K562 (cell line): ENCODE measurements at regions not wholly inside any gene's neighbourhood (a gene's known extent, or its start where the extent isn't known, plus 50 kb on each side); places are given as distances from the start of the nearest gene placed in this dataset.

ENCODE experiments used
- ATAC-seq: fragments of 200-7000 bp; cut with Tn5 transposase; 3 replicates; pipeline ENCODE4 v1.9.1; 2020; ENCODE audit warnings: moderate library complexity
- BruUV-seq: library from RNA; stranded (reverse); fragments of 400-500 nt; replicated peaks from 2 replicates; lab custom pipeline; 2021; lab: Mats Ljungman, UMichigan
- CTCF ChIA-PET: fragments of 300-600 bp; formaldehyde crosslinking; extraction: SDS; loops from one replicate; lab custom pipeline; 2021; ENCODE audit warnings: low intra/inter-chr PET ratio; lab: Yijun Ruan, JAX
- POLR2A ChIA-PET: fragments of 300-600, 350-650 bp; sonication (Branson Sonifier 250); formaldehyde crosslinking; extraction: SDS; loops from one replicate; lab custom pipeline; 2021; ENCODE audit warnings: antibody characterized with exemption, inconsistent platforms; lab: Yijun Ruan, JAX
- DNase-seq, 4 experiments: peaks; one replicate each; pipeline versions ENCODE4 v3.0.0 to v3.0.0-alpha.2; 2011 to 2018; ENCODE audit warnings: low spot score in 3 of 4, mixed read lengths in 3 of 4; ENCODE audit errors: extremely low read depth in 1 of 4
- FAIRE-seq: peaks from 2 replicates; lab custom pipeline; 2011; peaks lifted over from hg19 to GRCh38; lab: Jason Lieb, UNC
- H2AFZ ChIP-seq: 2 replicates; pipeline ENCODE4 v1.6.0; 2011; ENCODE audit warnings: low read depth, low read length, control low read depth, inconsistent platforms
- H3K27ac ChIP-seq: fragments of 200-600 bp; 3 replicates; pipeline ENCODE4 v1.8.0; 2011; ENCODE audit warnings: low read depth, mild to moderate bottlenecking, control low read depth, inconsistent platforms, low read length, moderate library complexity, mixed read lengths; ENCODE audit errors: extremely low read depth
- H3K27me3 ChIP-seq, 2 experiments: fragments of 300-600 bp in 1 of 2; 2 replicates in 1 of 2; 3 replicates in 1 of 2; pipeline versions ENCODE4 v1.6.0 to v1.8.0; 2011; ENCODE audit warnings: inconsistent platforms in 2 of 2, low read length in 2 of 2, mild to moderate bottlenecking in 1 of 2, mixed read lengths in 1 of 2, moderate library complexity in 1 of 2; ENCODE audit not compliant: control insufficient read depth in 2 of 2, insufficient read depth in 2 of 2
- H3K36me3 ChIP-seq: fragments of 300-600 bp; 3 replicates; pipeline ENCODE4 v1.8.0; 2011; ENCODE audit warnings: mild to moderate bottlenecking, low read length, inconsistent platforms; ENCODE audit not compliant: control insufficient read depth, insufficient read depth
- H3K4me1 ChIP-seq, 2 experiments: fragments of 200-600 bp in 1 of 2; replicated peaks in 1 of 2; 2 replicates in 1 of 2; 3 replicates in 1 of 2; pipeline versions ENCODE4 v1.5.1 to v1.8.0; 2011; ENCODE audit warnings: inconsistent platforms in 2 of 2, low read length in 2 of 2, mild to moderate bottlenecking in 1 of 2, mixed read lengths in 1 of 2, moderate library complexity in 1 of 2; ENCODE audit not compliant: control insufficient read depth in 2 of 2, insufficient read depth in 2 of 2
- H3K4me2 ChIP-seq: 2 replicates; pipeline ENCODE4 v1.6.1; 2011; ENCODE audit warnings: low read length, control low read depth, inconsistent platforms, mixed read lengths; ENCODE audit not compliant: insufficient read depth
- H3K4me3 ChIP-seq: fragments of 200-600 bp; sonication (generic), shearing (Covaris generic); 2 replicates; pipeline ENCODE4 v1.5.1; 2016; ENCODE audit warnings: control low read depth, inconsistent platforms
- H3K79me2 ChIP-seq: fragments of 200-600 bp; 3 replicates; pipeline ENCODE4 v1.8.0; 2011; ENCODE audit warnings: low read length, inconsistent platforms; ENCODE audit not compliant: control insufficient read depth, insufficient read depth
- H3K9ac ChIP-seq, 2 experiments: 2 replicates each; pipeline versions ENCODE4 v1.6.0 to v1.6.1; 2011; ENCODE audit warnings: low read depth in 2 of 2, low read length in 2 of 2, control low read depth in 1 of 2, inconsistent platforms in 1 of 2, mild to moderate bottlenecking in 1 of 2, mixed read lengths in 1 of 2; ENCODE audit not compliant: insufficient read depth in 1 of 2
- H3K9me1 ChIP-seq: one replicate; pipeline ENCODE4 v1.6.0; 2011; ENCODE audit warnings: inconsistent platforms, mild to moderate bottlenecking, low read length, moderate library complexity; ENCODE audit not compliant: control insufficient read depth, insufficient read depth
- H3K9me3 ChIP-seq: replicated peaks from 2 replicates; pipeline ENCODE4 v1.5.1; 2011; ENCODE audit warnings: low read depth, low read length, inconsistent platforms; ENCODE audit not compliant: control insufficient read depth, insufficient read depth
- H4K20me1 ChIP-seq: replicated peaks from 2 replicates; pipeline ENCODE4 v1.6.1; 2011; ENCODE audit warnings: low read length, inconsistent platforms, mixed read lengths; ENCODE audit not compliant: control insufficient read depth, insufficient read depth
- ETV6 ChIP-seq, 3 experiments: fragments of 150-350 bp in 1 of 3; sonication (generic) in 1 of 3; formaldehyde crosslinking in 1 of 3; IDR thresholded peaks; 2 replicates each; pipeline versions ENCODE4 v1.6.1 to v1.8.0; 2014 to 2022; ENCODE audit warnings: borderline replicate concordance in 2 of 3, low read depth in 2 of 3, antibody characterized with exemption in 1 of 3, low read length in 1 of 3, mild to moderate bottlenecking in 1 of 3, missing genetic modification reagents in 1 of 3
- JUNB ChIP-seq: fragments of 450-650 bp; formaldehyde crosslinking; conservative IDR thresholded peaks from 2 replicates; pipeline ENCODE4 v1.4.0; 2020; ENCODE audit warnings: mild to moderate bottlenecking
- MED1 ChIP-seq: sonication (generic); formaldehyde crosslinking; IDR thresholded peaks from 2 replicates; pipeline ENCODE4 v1.8.1; 2023; ENCODE audit warnings: missing genetic modification reagents, borderline replicate concordance
- NFIX ChIP-seq: fragments of 250-450 bp; sonication (Bioruptor Pico); IDR thresholded peaks from 2 replicates; pipeline ENCODE4 v1.4.0; 2020; ENCODE audit warnings: low read depth, mild to moderate bottlenecking, moderate library complexity
- PKNOX1 ChIP-seq: fragments of 450-650 bp; IDR thresholded peaks from 2 replicates; pipeline ENCODE4 v1.6.1; 2016
- PURB ChIP-seq: sonication (generic); formaldehyde crosslinking; IDR thresholded peaks from 2 replicates; pipeline ENCODE4 v1.9.0; 2021; ENCODE audit warnings: low read depth, mild to moderate bottlenecking, missing genetic modification reagents
- SETDB1 ChIP-seq: IDR thresholded peaks from one replicate; pipeline ENCODE4 v1.6.1; 2012; ENCODE audit warnings: low read length, control low read depth, inconsistent platforms
- SLC30A9 ChIP-seq: fragments of 250-450 bp; sonication (Bioruptor Pico); IDR thresholded peaks from 2 replicates; pipeline ENCODE4 v1.8.0; 2022; ENCODE audit warnings: mild to moderate bottlenecking, moderate library complexity
- SMARCB1 ChIP-seq: IDR thresholded peaks from 2 replicates; pipeline ENCODE4 v1.6.1; 2011; ENCODE audit warnings: improper control_type of control experiment, low read depth; ENCODE audit not compliant: insufficient read length
- TAF15 ChIP-seq: fragments of 200-400 bp; formaldehyde crosslinking; IDR thresholded peaks from 2 replicates; pipeline ENCODE4 v1.6.1; 2017; ENCODE audit warnings: mild to moderate bottlenecking, low read depth, low read length, moderate library complexity
- XRCC3 ChIP-seq: fragments of 450-650 bp; IDR thresholded peaks from 2 replicates; pipeline ENCODE4 v1.6.1; 2017; ENCODE audit warnings: mild to moderate bottlenecking, moderate library complexity
- XRCC4 ChIP-seq: IDR thresholded peaks from one replicate; pipeline ENCODE4 v1.6.1; 2011; ENCODE audit not compliant: insufficient read depth, insufficient read length; ENCODE audit errors: extremely low read depth
- in situ Hi-C: fragments of 300-500 bp; cut with MboI; formaldehyde crosslinking; loops from 4 replicates; pipeline ENCODE4 v1.15.0; 2018; ENCODE audit warnings: inconsistent platforms, mixed read lengths
- intact Hi-C: fragments of 100-400 bp; cut with micrococcal nuclease; formaldehyde crosslinking; loops from 2 replicates; pipeline ENCODE4 v1.14.2; 2022
- TF ChIP-seq, protein P1 (sequence below): fragments of 450-650 bp; IDR thresholded peaks from 2 replicates; pipeline ENCODE4 v1.6.1; 2017; ENCODE audit warnings: antibody characterized with exemption, mild to moderate bottlenecking
- TF ChIP-seq, protein P2 (sequence below): sonication (generic); formaldehyde crosslinking; IDR thresholded peaks from 2 replicates; pipeline ENCODE4 v1.8.0; 2022; ENCODE audit warnings: mild to moderate bottlenecking, missing genetic modification reagents

GRCh38 chr2:67283641-67284040 is 113.5 kb upstream of the ETAA1 start:
- no peaks in the 10 kb centered on the region for H3K79me2 ChIP-seq
- H3K9me3 ChIP-seq, result no peaks in the 10 kb centered on the region
- no peaks in the 10 kb centered on the region for H3K36me3 ChIP-seq
- H3K27me3 ChIP-seq, result no peaks in the 10 kb centered on the region
- no peak overlapping the region for H2AFZ ChIP-seq
- DNase-seq, result no peak
- H3K27ac ChIP-seq, result no peak overlapping the region
- CTCF ChIA-PET, result no interaction called here
- no peaks in the 10 kb centered on the region for H3K9me1 ChIP-seq
- H3K4me2 ChIP-seq, result no peak overlapping the region
- intact Hi-C loops (no loop called here), in situ Hi-C loops (no loop called here)
- no peak overlapping the region for H3K9ac ChIP-seq
- ATAC-seq, result no peak
- H3K4me1 ChIP-seq, result no peaks in the 10 kb centered on the region
- POLR2A ChIA-PET, result no interaction called here
- H4K20me1 ChIP-seq, result no peaks in the 10 kb centered on the region
- no peak overlapping the region for H3K4me3 ChIP-seq
- BruUV-seq, result no TSS peak
- FAIRE-seq, result no peak
- TF ChIP-seq, protein P1, sequence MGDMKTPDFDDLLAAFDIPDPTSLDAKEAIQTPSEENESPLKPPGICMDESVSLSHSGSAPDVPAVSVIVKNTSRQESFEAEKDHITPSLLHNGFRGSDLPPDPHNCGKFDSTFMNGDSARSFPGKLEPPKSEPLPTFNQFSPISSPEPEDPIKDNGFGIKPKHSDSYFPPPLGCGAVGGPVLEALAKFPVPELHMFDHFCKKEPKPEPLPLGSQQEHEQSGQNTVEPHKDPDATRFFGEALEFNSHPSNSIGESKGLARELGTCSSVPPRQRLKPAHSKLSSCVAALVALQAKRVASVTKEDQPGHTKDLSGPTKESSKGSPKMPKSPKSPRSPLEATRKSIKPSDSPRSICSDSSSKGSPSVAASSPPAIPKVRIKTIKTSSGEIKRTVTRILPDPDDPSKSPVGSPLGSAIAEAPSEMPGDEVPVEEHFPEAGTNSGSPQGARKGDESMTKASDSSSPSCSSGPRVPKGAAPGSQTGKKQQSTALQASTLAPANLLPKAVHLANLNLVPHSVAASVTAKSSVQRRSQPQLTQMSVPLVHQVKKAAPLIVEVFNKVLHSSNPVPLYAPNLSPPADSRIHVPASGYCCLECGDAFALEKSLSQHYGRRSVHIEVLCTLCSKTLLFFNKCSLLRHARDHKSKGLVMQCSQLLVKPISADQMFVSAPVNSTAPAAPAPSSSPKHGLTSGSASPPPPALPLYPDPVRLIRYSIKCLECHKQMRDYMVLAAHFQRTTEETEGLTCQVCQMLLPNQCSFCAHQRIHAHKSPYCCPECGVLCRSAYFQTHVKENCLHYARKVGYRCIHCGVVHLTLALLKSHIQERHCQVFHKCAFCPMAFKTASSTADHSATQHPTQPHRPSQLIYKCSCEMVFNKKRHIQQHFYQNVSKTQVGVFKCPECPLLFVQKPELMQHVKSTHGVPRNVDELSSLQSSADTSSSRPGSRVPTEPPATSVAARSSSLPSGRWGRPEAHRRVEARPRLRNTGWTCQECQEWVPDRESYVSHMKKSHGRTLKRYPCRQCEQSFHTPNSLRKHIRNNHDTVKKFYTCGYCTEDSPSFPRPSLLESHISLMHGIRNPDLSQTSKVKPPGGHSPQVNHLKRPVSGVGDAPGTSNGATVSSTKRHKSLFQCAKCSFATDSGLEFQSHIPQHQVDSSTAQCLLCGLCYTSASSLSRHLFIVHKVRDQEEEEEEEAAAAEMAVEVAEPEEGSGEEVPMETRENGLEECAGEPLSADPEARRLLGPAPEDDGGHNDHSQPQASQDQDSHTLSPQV, result no peak
- no peak for TF ChIP-seq PURB (CRISPR knock-in tag)
- no peak for TF ChIP-seq SETDB1
- no peak for TF ChIP-seq TAF15
- TF ChIP-seq NFIX (CRISPR knock-in tag), result no peak
- TF ChIP-seq SLC30A9 (CRISPR knock-in tag), result no peak
- TF ChIP-seq, protein P2, sequence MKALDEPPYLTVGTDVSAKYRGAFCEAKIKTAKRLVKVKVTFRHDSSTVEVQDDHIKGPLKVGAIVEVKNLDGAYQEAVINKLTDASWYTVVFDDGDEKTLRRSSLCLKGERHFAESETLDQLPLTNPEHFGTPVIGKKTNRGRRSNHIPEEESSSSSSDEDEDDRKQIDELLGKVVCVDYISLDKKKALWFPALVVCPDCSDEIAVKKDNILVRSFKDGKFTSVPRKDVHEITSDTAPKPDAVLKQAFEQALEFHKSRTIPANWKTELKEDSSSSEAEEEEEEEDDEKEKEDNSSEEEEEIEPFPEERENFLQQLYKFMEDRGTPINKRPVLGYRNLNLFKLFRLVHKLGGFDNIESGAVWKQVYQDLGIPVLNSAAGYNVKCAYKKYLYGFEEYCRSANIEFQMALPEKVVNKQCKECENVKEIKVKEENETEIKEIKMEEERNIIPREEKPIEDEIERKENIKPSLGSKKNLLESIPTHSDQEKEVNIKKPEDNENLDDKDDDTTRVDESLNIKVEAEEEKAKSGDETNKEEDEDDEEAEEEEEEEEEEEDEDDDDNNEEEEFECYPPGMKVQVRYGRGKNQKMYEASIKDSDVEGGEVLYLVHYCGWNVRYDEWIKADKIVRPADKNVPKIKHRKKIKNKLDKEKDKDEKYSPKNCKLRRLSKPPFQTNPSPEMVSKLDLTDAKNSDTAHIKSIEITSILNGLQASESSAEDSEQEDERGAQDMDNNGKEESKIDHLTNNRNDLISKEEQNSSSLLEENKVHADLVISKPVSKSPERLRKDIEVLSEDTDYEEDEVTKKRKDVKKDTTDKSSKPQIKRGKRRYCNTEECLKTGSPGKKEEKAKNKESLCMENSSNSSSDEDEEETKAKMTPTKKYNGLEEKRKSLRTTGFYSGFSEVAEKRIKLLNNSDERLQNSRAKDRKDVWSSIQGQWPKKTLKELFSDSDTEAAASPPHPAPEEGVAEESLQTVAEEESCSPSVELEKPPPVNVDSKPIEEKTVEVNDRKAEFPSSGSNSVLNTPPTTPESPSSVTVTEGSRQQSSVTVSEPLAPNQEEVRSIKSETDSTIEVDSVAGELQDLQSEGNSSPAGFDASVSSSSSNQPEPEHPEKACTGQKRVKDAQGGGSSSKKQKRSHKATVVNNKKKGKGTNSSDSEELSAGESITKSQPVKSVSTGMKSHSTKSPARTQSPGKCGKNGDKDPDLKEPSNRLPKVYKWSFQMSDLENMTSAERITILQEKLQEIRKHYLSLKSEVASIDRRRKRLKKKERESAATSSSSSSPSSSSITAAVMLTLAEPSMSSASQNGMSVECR (CRISPR knock-in tag), result no peak
- no peak for TF ChIP-seq JUNB (CRISPR knock-in tag)
- TF ChIP-seq MED1 (CRISPR knock-in tag), result no peak
- no peak for TF ChIP-seq XRCC4
- no peak for TF ChIP-seq SMARCB1
- no peak for TF ChIP-seq XRCC3
- no peak for TF ChIP-seq PKNOX1
- TF ChIP-seq ETV6 (IDR thresholded peaks at IDR 0.05; ENCODE audit: borderline replicate concordance in 1 of 2, low read depth in 2 of 2, low read length in 1 of 2), result no peak
- no peak for TF ChIP-seq ETV6 (CRISPR knock-in tag; IDR thresholded peaks at IDR 0.05; ENCODE audit: borderline replicate concordance)
